ENCODE measurements at regions not wholly inside any gene's neighbourhood (a gene's known extent, or its start where the extent isn't known, plus 50 kb on each side); places are given as distances from the start of the nearest gene placed in this dataset.

DNA sequence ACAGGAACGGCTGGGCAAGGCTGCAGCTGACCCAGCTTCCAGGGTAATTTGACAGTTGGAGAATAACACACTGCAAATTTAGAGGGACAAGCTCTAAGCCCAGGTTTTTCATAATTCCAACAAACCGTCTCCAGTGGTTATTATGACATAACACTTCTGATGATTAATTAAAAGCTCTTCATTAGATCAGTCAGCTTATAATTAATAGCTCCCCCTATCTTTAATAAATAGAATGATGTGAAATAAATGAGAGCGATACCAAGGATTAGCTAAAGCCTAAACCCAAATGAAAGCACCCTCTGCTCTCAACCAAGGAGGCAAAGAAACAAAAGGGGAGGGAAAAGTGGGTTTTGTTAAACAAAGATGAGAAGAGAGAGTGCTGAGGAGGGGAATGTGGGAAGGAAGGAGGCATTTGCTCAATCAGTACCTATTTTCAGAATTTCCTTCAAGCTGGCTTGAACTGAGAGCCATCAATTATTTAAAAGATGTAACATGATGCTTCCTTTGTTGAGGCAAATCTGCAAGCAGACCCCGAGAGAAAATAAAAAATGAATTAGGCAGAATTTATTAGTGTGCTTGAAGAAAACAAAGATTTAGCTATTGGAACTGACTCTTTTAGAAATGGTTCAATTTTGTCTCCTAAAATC, 221.8 kb upstream of the ESRRG start:
- TF ChIP-seq, protein P1, sequence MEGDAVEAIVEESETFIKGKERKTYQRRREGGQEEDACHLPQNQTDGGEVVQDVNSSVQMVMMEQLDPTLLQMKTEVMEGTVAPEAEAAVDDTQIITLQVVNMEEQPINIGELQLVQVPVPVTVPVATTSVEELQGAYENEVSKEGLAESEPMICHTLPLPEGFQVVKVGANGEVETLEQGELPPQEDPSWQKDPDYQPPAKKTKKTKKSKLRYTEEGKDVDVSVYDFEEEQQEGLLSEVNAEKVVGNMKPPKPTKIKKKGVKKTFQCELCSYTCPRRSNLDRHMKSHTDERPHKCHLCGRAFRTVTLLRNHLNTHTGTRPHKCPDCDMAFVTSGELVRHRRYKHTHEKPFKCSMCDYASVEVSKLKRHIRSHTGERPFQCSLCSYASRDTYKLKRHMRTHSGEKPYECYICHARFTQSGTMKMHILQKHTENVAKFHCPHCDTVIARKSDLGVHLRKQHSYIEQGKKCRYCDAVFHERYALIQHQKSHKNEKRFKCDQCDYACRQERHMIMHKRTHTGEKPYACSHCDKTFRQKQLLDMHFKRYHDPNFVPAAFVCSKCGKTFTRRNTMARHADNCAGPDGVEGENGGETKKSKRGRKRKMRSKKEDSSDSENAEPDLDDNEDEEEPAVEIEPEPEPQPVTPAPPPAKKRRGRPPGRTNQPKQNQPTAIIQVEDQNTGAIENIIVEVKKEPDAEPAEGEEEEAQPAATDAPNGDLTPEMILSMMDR (IDR thresholded peaks at IDR 0.05; ENCODE audit: low read depth, low read length, missing input control): no peak
- TF ChIP-seq, protein P2, sequence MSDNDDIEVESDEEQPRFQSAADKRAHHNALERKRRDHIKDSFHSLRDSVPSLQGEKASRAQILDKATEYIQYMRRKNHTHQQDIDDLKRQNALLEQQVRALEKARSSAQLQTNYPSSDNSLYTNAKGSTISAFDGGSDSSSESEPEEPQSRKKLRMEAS (IDR thresholded peaks at IDR 0.05): no peak
- TF ChIP-seq JUND (IDR thresholded peaks at IDR 0.05): no peak
- no peak for TF ChIP-seq YY1 (IDR thresholded peaks at IDR 0.05)
- TF ChIP-seq SP1 (IDR thresholded peaks at IDR 0.05): no peak
- no peak for TF ChIP-seq RXRA (IDR thresholded peaks at IDR 0.05)
- no peak for TF ChIP-seq GABPA (IDR thresholded peaks at IDR 0.05 in 1 of 2, conservative IDR thresholded peaks at IDR 0.05 in 1 of 2)
